ENCODE measurements at regions not wholly inside any gene's neighbourhood (a gene's known extent, or its start where the extent isn't known, plus 50 kb on each side); places are given as distances from the start of the nearest gene placed in this dataset.
A peak's percentile ranks its signal among the peaks of the same experiment; 100 is the strongest.

GRCh38 chr1:19591482-19592091, 52.5 kb upstream of the NBL1 start:
- peak in 2 of 5 donors; percentile 28 to 30 for DNase-seq
- Histone ChIP-seq H3K27ac (ENCODE audit: low read depth in 2 of 2, low read length in 2 of 2) (no peak overlapping the region), H3K27me3 (ENCODE audit: control insufficient read depth, insufficient read depth, low read length) (no peaks in the 10 kb centered on the region), H3K4me3 (ENCODE audit: low read length in 3 of 3) (no peak overlapping the region), H3K36me3 (ENCODE audit: control insufficient read depth in 2 of 3, insufficient read depth in 3 of 3, low read length in 3 of 3) (no peaks in the 10 kb centered on the region), H3K9me3 (ENCODE audit: control insufficient read depth in 2 of 3, insufficient read depth in 1 of 3, low read length in 3 of 3) (no peaks in the 10 kb centered on the region), H3K9ac (ENCODE audit: low read length in 3 of 3) (no peak overlapping the region), H3K4me1 (ENCODE audit: control insufficient read depth in 2 of 3, insufficient read depth in 2 of 3, low read depth in 1 of 3, low read length in 3 of 3) (peaks cover 0 to 7% (median 6%) of the 10 kb centered on the region in 3 donors)
- FAIRE-seq, result no peak
- intact Hi-C loops (cut with DNase I), result no loop called here
- no peak for TF ChIP-seq CTCF (IDR thresholded peaks at IDR 0.05; ENCODE audit: borderline replicate concordance, extremely low read depth, insufficient read depth)

GRCh38 chr1:19585507-19585906, 58.6 kb upstream of the NBL1 start:
- H3K27ac ChIP-seq (ENCODE audit: low read depth in 2 of 2, low read length in 2 of 2), result no peak overlapping the region
- TF ChIP-seq CTCF (IDR thresholded peaks at IDR 0.05; ENCODE audit: borderline replicate concordance, extremely low read depth, insufficient read depth), result no peak
- H3K4me3 ChIP-seq (ENCODE audit: low read length in 3 of 3), result no peak overlapping the region
- intact Hi-C loops (cut with DNase I), result no loop called here
- peaks cover 0 to 4% (median 0%) of the 10 kb centered on the region in 3 donors for H3K4me1 ChIP-seq (ENCODE audit: control insufficient read depth in 2 of 3, insufficient read depth in 2 of 3, low read depth in 1 of 3, low read length in 3 of 3)
- DNase-seq (no peak), FAIRE-seq (no peak)
- H3K27me3 ChIP-seq (ENCODE audit: control insufficient read depth, insufficient read depth, low read length), result no peaks in the 10 kb centered on the region
- H3K36me3 ChIP-seq (ENCODE audit: control insufficient read depth in 2 of 3, insufficient read depth in 3 of 3, low read length in 3 of 3), result no peaks in the 10 kb centered on the region
- H3K9me3 ChIP-seq (ENCODE audit: control insufficient read depth in 2 of 3, insufficient read depth in 1 of 3, low read length in 3 of 3), result no peaks in the 10 kb centered on the region
- no peak overlapping the region for H3K9ac ChIP-seq (ENCODE audit: low read length in 3 of 3)

GRCh38 chr1:19582318-19582717, 61.8 kb upstream of the NBL1 start:
- no peaks in the 10 kb centered on the region for H3K36me3 ChIP-seq (ENCODE audit: control insufficient read depth in 2 of 3, insufficient read depth in 3 of 3, low read length in 3 of 3)
- peak; percentile 58 for TF ChIP-seq CTCF (IDR thresholded peaks at IDR 0.05; ENCODE audit: borderline replicate concordance, extremely low read depth, insufficient read depth)
- intact Hi-C loops (cut with DNase I), result no loop called here
- peak in 3 of 5 donors; percentile 19 to 45 (median 26) for DNase-seq
- no peak for FAIRE-seq
- no peak overlapping the region for H3K9ac ChIP-seq (ENCODE audit: low read length in 3 of 3)
- no peak overlapping the region for H3K27ac ChIP-seq (ENCODE audit: low read depth in 2 of 2, low read length in 2 of 2)
- peaks cover 0 to 4% (median 0%) of the 10 kb centered on the region in 3 donors for H3K4me1 ChIP-seq (ENCODE audit: control insufficient read depth in 2 of 3, insufficient read depth in 2 of 3, low read depth in 1 of 3, low read length in 3 of 3)
- no peak overlapping the region for H3K4me3 ChIP-seq (ENCODE audit: low read length in 3 of 3)
- no peaks in the 10 kb centered on the region for H3K27me3 ChIP-seq (ENCODE audit: control insufficient read depth, insufficient read depth, low read length)
- no peaks in the 10 kb centered on the region for H3K9me3 ChIP-seq (ENCODE audit: control insufficient read depth in 2 of 3, insufficient read depth in 1 of 3, low read length in 3 of 3)

GRCh38 chr1:19581381-19581780, 62.7 kb upstream of the NBL1 start:
- Histone ChIP-seq H3K9me3 (ENCODE audit: control insufficient read depth in 2 of 3, insufficient read depth in 1 of 3, low read length in 3 of 3) (no peaks in the 10 kb centered on the region), H3K9ac (ENCODE audit: low read length in 3 of 3) (no peak overlapping the region), H3K4me1 (ENCODE audit: control insufficient read depth in 2 of 3, insufficient read depth in 2 of 3, low read depth in 1 of 3, low read length in 3 of 3) (peaks cover 0 to 4% (median 0%) of the 10 kb centered on the region in 3 donors), H3K27me3 (ENCODE audit: control insufficient read depth, insufficient read depth, low read length) (no peaks in the 10 kb centered on the region), H3K27ac (ENCODE audit: low read depth in 2 of 2, low read length in 2 of 2) (no peak overlapping the region), H3K36me3 (ENCODE audit: control insufficient read depth in 2 of 3, insufficient read depth in 3 of 3, low read length in 3 of 3) (no peaks in the 10 kb centered on the region), H3K4me3 (ENCODE audit: low read length in 3 of 3) (no peak overlapping the region)
- no peak for TF ChIP-seq CTCF (IDR thresholded peaks at IDR 0.05; ENCODE audit: borderline replicate concordance, extremely low read depth, insufficient read depth)
- FAIRE-seq (no peak), DNase-seq (no peak)
- intact Hi-C loops (cut with DNase I), result no loop called here
